Coronary artery (tissue), 2 donors: ENCODE measurements at regions not wholly inside any gene's neighbourhood (a gene's known extent, or its start where the extent isn't known, plus 50 kb on each side); places are given as distances from the start of the nearest gene placed in this dataset.
A peak's percentile ranks its signal among the peaks of the same experiment; 100 is the strongest.

ENCODE experiments used
- DNase-seq: peaks from one replicate; pipeline ENCODE4 v3.0.0-alpha.2; 2017; ENCODE audit warnings: low spot score
- H3K27ac ChIP-seq, 2 donors: fragments of 200-600 bp; sonication (generic); one replicate each; pipeline ENCODE4 v1.5.1; 2016 to 2019
- H3K4me3 ChIP-seq: fragments of 200-600 bp; sonication (generic); 2 replicates; pipeline ENCODE4 v1.5.1; 2016; ENCODE audit warnings: mild to moderate bottlenecking, moderate library complexity
- TF ChIP-seq, protein P1 (sequence below): fragments of 200-600 bp; sonication (generic); IDR thresholded peaks from one replicate; pipeline ENCODE4 v1.5.1; 2019; ENCODE audit warnings: antibody characterized with exemption

DNA sequence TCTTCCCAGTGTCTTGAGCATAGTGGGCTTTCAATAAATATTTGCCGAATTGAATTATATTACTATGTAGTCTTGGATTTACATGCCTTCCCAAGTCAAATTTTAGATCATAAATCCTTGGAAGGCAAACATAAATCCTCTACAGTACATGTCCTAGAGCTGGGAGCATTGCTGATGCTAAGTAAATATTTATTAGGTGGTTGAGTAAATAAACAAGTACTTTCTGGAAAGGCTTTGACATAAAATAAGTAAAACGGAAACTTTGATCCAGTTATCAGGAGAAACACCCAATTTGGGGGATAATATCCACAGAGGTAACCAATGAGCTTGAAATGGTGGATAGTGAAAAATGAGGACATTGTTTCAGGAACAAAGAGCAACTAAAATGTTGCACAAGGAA, 162.8 kb upstream of the SVIL start:
- H3K27ac ChIP-seq: no peak overlapping the region
- TF ChIP-seq, protein P1, sequence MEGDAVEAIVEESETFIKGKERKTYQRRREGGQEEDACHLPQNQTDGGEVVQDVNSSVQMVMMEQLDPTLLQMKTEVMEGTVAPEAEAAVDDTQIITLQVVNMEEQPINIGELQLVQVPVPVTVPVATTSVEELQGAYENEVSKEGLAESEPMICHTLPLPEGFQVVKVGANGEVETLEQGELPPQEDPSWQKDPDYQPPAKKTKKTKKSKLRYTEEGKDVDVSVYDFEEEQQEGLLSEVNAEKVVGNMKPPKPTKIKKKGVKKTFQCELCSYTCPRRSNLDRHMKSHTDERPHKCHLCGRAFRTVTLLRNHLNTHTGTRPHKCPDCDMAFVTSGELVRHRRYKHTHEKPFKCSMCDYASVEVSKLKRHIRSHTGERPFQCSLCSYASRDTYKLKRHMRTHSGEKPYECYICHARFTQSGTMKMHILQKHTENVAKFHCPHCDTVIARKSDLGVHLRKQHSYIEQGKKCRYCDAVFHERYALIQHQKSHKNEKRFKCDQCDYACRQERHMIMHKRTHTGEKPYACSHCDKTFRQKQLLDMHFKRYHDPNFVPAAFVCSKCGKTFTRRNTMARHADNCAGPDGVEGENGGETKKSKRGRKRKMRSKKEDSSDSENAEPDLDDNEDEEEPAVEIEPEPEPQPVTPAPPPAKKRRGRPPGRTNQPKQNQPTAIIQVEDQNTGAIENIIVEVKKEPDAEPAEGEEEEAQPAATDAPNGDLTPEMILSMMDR: no peak
- no peak overlapping the region for H3K4me3 ChIP-seq
- DNase-seq: no peak

DNA sequence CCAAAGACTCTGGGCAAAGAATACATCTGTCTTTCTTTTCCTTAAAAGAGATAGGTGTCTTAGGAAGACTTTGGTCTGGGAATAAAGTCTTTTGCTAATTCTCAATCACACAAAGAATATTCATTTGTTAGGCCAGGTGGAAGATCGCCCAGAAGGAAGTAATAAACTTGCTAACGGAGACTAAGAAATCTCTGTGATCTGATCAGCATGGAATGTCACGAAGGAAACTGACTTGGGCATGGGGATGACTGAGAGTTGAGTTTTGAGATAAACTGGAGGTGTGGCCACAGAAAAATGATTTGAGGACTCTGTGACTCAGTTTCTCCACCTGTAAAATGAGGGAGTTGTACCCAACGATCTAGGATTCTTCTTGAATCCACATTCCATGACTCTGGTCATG, 161.1 kb upstream of the SVIL start:
- H3K4me3 ChIP-seq: peak overlapping the region; percentile 5
- DNase-seq: no peak
- TF ChIP-seq, protein P1: no peak
- H3K27ac ChIP-seq: peak overlapping the region; percentile 69 to 79

GRCh38 chr10:29794776-29795611, 160.2 kb upstream of the SVIL start:
- TF ChIP-seq, protein P1: no peak
- no peak for DNase-seq
- peak overlapping the region; percentile 5 for H3K4me3 ChIP-seq
- H3K27ac ChIP-seq: peak overlapping the region; percentile 69 to 79

GRCh38 chr10:29791773-29792172, 157.0 kb upstream of the SVIL start:
- Histone ChIP-seq H3K4me3 (no peak overlapping the region), H3K27ac (no peak overlapping the region)
- TF ChIP-seq, protein P1: no peak
- DNase-seq: no peak

DNA sequence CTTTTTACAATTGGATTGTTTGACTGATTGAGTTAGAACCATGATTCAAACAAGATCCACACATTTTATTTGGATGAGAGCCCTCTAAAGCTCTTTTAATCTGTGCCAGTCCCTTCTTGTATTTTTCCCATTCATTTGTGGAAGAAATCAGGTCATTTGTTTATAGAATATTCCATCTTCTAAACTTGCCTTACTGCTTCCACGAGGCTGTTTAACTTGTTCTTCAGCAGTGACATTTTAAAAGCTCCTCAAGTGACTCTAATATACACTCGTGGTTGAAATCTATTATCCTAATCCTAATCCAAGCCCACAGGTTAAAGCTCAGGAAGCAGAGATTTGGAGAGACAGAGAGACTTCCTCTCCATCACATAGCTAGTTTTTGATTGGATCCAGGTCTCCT, 155.4 kb upstream of the SVIL start:
- no peak for DNase-seq
- TF ChIP-seq, protein P1: no peak
- no peak overlapping the region for H3K4me3 ChIP-seq
- peak overlapping the region; percentile 19 to 37 for H3K27ac ChIP-seq

DNA sequence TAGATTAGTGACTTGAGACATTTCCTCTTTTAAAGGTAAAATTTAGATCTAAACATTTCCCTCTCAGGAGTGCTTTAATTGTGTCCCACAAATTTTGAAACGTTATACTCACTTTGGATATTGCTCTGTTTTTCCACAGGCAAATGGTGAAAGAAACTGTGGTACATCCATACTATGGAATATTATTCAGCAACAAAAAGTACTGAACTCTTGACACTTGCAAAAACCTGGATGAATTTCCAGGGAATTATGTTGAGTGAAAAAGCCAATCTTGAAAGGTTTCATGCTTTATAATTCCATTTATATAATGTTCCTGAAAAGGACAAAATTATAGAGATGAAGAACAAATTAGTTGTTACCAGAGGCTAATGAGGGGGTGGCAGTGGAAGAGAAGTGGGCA, 153.3 kb upstream of the SVIL start:
- Histone ChIP-seq H3K4me3 (no peak overlapping the region), H3K27ac (no peak overlapping the region)
- TF ChIP-seq, protein P1: no peak
- no peak for DNase-seq

DNA sequence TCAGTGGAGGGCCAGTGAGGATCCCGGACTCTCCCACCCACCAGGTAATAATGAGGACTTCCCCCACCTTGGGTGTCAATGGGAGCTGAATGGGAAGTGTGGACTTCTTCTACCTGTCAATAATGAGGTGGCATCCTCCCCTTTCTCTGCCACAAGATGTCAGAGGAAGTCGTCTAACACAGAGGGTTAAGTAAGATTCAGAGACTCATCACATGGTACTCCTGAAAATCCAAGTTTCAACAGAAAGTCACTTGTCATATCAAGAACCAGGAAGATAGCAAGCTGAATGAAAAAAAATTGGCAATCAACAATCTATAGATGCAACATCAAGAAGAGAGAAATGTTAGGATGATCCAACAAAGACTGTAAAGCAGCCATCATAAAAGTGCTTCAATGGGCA, 150.9 kb upstream of the SVIL start:
- Histone ChIP-seq H3K27ac (peak overlapping the region in 1 of 2 donors; percentile 53), H3K4me3 (no peak overlapping the region)
- DNase-seq: no peak
- TF ChIP-seq, protein P1: no peak
